ENCODE measurements at regions not wholly inside any gene's neighbourhood (a gene's known extent, or its start where the extent isn't known, plus 50 kb on each side); places are given as distances from the start of the nearest gene placed in this dataset.
"Not testable (repeated sequence)": the region's sequence is repeated elsewhere in the genome, so short reads cannot be mapped to it uniquely, and the experiment has no call there.

- DNase-seq: no peak
Measured at GRCh38 chr1:229119876-229120275, 151.0 kb upstream of the RAB4A start.

- DNase-seq: no peak
Measured at GRCh38 chr1:229121845-229122436, 149.0 kb upstream of the RAB4A start.

GRCh38 chr1:229122606-229123005 lies 148.3 kb upstream of the RAB4A start:
- DNase-seq: no peak

- no peak for DNase-seq
Measured at GRCh38 chr1:229124116-229124515, 146.8 kb upstream of the RAB4A start.

GRCh38 chr1:229124520-229125124 lies 146.3 kb upstream of the RAB4A start:
- DNase-seq: peak in 4 of 58 donors; percentile 15 to 53 (median 22)

- DNase-seq: peak in 12 of 58 donors; percentile 7 to 56 (median 18)
Measured at GRCh38 chr1:229127301-229127700, 143.6 kb upstream of the RAB4A start.

GRCh38 chr1:229128066-229128608 lies 142.8 kb upstream of the RAB4A start:
- no peak for DNase-seq

GRCh38 chr1:229129301-229130027 lies 141.4 kb upstream of the RAB4A start:
- no peak for DNase-seq

- DNase-seq: peak in 2 of 58 donors; percentile 16 to 18
Measured at GRCh38 chr1:229130028-229130668, 140.8 kb upstream of the RAB4A start.

DNA sequence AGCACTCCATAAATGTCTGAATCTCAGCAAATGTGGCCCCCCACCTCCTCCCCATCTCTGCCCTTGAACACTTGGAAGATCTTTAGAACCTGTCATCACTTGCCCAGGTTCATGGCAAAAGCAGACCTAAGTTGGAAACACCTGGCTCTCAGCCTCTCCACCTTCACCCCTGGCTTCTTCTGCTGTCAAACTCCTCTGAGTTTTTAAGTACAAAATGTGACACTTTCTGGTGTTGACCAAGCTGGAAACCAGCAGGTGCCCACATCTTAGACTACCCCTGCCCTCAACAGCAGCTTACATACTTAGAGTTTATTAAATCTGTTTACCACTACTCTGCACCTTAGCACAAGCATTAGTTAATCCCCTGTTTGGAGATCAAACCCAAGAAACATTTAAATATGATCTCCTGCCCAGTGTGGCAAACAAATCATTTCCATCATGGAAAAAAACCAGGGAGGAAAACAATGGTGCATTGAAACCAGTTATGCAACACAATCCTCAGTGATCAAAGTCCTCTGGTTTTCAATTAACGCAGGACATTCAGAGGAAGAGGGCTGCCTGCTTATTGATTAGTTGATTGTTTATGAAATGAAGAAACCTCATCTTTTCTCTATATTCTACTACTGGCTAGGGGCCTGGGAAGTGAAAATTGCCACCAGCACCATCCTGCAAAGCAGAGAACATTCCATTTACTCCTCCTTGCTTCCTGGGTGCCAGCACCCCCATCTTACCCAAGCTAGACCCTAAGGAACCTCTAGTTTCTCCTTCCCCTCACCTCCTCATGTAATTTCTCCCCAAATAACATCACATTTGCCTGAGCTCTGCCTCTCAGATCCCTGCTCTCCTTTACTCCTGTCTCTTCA lies 139.4 kb upstream of the RAB4A start:
- DNase-seq: peak in 1 of 58 donors; percentile 42

GRCh38 chr1:229132106-229132443 lies 138.8 kb upstream of the RAB4A start:
- no peak for DNase-seq

DNA sequence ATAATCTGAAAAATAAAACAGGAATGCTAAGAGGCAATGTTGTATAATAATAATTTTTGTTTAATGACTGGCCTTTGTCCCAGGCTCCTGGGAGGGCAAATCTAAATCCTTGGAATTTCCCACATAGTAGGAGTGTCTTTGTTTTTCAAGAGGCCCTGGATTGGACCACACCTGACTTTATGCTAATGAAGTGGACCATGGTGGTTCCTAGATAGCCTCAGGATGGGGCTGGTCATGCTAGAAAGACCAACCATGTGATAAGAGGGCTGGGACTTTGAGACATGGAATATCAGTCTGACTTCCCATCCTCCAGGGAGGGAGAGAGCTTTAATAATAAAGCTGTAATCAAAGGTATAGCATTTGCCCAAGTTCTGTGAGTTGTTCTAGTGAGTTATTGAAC lies 138.2 kb upstream of the RAB4A start:
- DNase-seq: no peak

- no peak for DNase-seq
Measured at GRCh38 chr1:229133151-229133550, 137.8 kb upstream of the RAB4A start.

DNA sequence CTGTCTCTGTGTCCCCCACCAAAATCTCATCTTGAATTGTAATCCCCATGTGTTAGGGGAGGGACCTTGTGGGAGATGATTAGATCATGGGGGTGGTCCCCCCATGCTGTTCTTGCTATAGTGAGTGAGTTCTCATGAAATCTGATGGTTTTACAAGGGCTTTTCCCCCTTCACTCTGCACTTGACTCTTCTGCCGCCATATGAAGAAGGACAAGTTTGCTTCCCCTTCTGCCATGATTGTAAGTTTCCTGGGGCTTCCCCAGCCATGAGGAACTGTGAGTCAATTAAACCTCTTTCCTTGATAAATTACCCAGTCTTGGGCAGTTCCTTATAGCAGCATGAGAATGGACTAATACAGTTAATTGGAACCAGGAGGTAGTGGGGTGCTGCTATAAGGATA lies 137.1 kb upstream of the RAB4A start:
- no peak for DNase-seq

- not testable (repeated sequence) for DNase-seq
Measured at GRCh38 chr1:229134381-229135217, 136.3 kb upstream of the RAB4A start.

DNA sequence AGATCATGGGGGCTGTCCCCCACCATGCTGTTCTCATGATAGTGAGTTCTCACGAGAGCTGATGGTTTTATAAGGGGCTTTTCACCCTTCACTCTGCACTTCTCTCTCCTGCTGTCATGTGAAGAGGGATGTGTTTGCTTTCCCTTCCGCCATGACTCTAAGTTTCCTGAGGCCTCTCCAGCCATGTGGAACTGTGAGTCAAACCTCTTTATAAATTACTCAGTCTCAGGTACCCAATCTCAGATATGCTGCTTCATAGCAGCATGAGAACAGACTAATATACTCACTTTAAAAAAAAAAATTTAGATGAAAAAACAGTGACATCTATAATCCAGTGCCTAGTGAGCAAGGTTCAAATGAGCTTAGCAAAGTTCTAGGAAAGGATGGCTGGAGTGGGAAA lies 135.1 kb upstream of the RAB4A start:
- no peak for DNase-seq

DNA sequence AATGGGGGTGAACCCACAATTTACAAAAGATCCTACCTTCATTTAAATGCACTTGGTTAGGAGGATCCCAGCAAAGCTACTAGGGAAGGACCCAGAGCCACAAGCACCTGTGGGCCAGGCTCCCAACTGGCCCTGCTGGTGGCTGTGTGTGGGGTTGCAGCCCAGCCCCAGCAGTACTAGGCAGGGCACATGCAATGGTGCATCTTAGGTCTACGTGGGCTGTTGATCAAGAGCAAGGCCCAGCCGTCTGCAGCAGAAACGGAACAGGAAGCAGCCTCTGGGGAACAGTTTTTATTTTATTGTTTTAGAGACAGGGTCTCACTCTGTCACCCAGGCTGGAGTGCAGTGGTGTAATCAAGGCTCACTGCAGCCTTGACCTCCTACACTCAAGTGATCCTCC lies 134.1 kb upstream of the RAB4A start:
- DNase-seq: no peak

- DNase-seq: no peak
Measured at GRCh38 chr1:229137271-229137670, 133.6 kb upstream of the RAB4A start.

DNA sequence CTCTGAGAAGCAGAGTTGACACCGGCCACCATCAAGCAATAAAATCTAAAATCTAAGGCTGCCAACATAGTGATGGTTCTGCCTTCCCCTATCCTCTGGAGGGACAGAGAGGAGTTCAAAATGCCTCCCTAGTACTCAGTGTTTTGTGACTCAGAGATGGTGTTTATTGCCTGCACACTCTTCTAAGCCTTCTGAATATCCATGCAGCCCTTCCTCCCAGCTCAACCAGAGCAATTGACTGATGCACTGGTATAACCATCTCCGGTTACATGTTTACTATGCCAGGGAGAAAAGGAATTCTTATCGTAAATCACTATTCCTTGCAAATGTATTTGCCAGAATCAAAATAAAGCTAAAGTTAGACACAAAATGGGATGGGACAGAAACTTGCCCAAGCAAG lies 132.9 kb upstream of the RAB4A start:
- DNase-seq: no peak

Data from anterior cingulate cortex (tissue), 58 donors.